DOHH2 (cell line): ENCODE measurements at regions not wholly inside any gene's neighbourhood (a gene's known extent, or its start where the extent isn't known, plus 50 kb on each side); places are given as distances from the start of the nearest gene placed in this dataset.

Source experiments
- H3F3A ChIP-seq: fragments of 200-600 bp; sonication (generic), shearing (Covaris generic); 2 replicates; pipeline ENCODE4 v1.6.0; 2016; ENCODE audit warnings: antibody characterized with exemption, mild to moderate bottlenecking; ENCODE audit not compliant: control insufficient read depth, insufficient read depth
- H3K27ac ChIP-seq: fragments of 200-600 bp; sonication (generic); 2 replicates; pipeline ENCODE4 v1.5.1; 2014; ENCODE audit warnings: low read depth, mild to moderate bottlenecking, low read length, moderate library complexity
- H3K27me3 ChIP-seq: fragments of 200-600 bp; sonication (generic); 2 replicates; pipeline ENCODE4 v1.6.1; 2014; ENCODE audit warnings: mild to moderate bottlenecking, low read length, mixed read lengths; ENCODE audit not compliant: control insufficient read depth
- H3K36me3 ChIP-seq: fragments of 200-600 bp; sonication (generic); 2 replicates; pipeline ENCODE4 v1.6.1; 2014; ENCODE audit warnings: mild to moderate bottlenecking, low read length, moderate library complexity, mixed read lengths; ENCODE audit not compliant: control insufficient read depth
- H3K4me1 ChIP-seq: fragments of 200-600 bp; sonication (generic); 2 replicates; pipeline ENCODE4 v1.6.1; 2014; ENCODE audit warnings: mild to moderate bottlenecking, low read length, mixed read lengths; ENCODE audit not compliant: control insufficient read depth
- H3K4me2 ChIP-seq: fragments of 200-600 bp; sonication (generic); 2 replicates; pipeline ENCODE4 v1.6.0; 2014; ENCODE audit warnings: mild to moderate bottlenecking, low read length, moderate library complexity
- H3K4me3 ChIP-seq: fragments of 200-600 bp; sonication (generic); 2 replicates; pipeline ENCODE4 v1.5.1; 2014; ENCODE audit warnings: mild to moderate bottlenecking, low read length, mixed read lengths
- H3K79me2 ChIP-seq: fragments of 200-600 bp; sonication (generic); 2 replicates; pipeline ENCODE4 v1.6.1; 2014; ENCODE audit warnings: mild to moderate bottlenecking, low read length, mixed read lengths; ENCODE audit not compliant: control insufficient read depth
- H3K9me2 ChIP-seq: fragments of 200-600 bp; sonication (generic); replicated peaks from 2 replicates; pipeline ENCODE4 v1.6.1; 2014; ENCODE audit warnings: mild to moderate bottlenecking, low read length, mixed read lengths; ENCODE audit not compliant: control insufficient read depth
- H3K9me3 ChIP-seq: fragments of 200-600 bp; sonication (generic); 2 replicates; pipeline ENCODE4 v1.6.1; 2014; ENCODE audit warnings: antibody characterized with exemption, low read length, mixed read lengths; ENCODE audit not compliant: control insufficient read depth, insufficient read depth
- H4K20me1 ChIP-seq: fragments of 200-600 bp; sonication (generic); 2 replicates; pipeline ENCODE4 v1.6.0; 2014; ENCODE audit warnings: low read depth, mild to moderate bottlenecking, antibody characterized with exemption, low read length, moderate library complexity; ENCODE audit not compliant: control insufficient read depth, insufficient read depth
- EZH2phosphoT487 ChIP-seq: fragments of 200-600 bp; sonication (generic); IDR thresholded peaks from 2 replicates; pipeline ENCODE4 v1.6.1; 2017; ENCODE audit warnings: borderline replicate concordance, mild to moderate bottlenecking, antibody characterized with exemption, low read length, moderate library complexity, mixed read lengths
- TF ChIP-seq, protein P1 (sequence below): fragments of 200-600 bp; sonication (generic); IDR thresholded peaks from one replicate; pipeline ENCODE4 v1.5.1; 2014; ENCODE audit warnings: antibody characterized with exemption, mild to moderate bottlenecking, low read depth, low read length; ENCODE audit not compliant: poor library complexity, severe bottlenecking

DNA sequence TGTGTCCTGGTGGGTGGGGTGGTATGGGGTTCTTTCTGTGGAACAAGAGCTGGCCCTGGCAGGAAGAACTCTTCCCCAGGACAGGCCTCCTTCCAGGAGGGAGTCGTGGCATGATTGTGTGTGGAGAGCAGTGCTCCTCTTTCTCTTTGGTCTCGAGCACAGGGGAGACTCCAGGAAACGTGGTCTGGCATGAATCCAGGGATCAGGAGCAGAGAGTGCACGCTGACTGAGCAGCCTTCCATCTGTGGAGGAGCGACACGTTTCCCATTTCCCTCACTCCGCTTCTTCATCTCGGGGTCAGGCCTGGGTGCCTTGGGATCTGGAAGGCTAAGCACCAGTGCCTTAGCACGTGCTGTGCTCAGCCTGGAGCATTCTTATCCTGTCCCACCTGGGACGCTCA, 132.0 kb upstream of the HDAC4 start:
- Histone ChIP-seq H3K36me3 (no peaks in the 10 kb centered on the region), H3K27ac (no peak overlapping the region), H4K20me1 (no peaks in the 10 kb centered on the region), H3K4me1 (no peaks in the 10 kb centered on the region), H3K79me2 (no peaks in the 10 kb centered on the region), H3K4me2 (no peak overlapping the region), H3K9me2 (no peaks in the 10 kb centered on the region), H3K9me3 (no peaks in the 10 kb centered on the region), H3F3A (no peaks in the 10 kb centered on the region), H3K4me3 (no peak overlapping the region), H3K27me3 (no peaks in the 10 kb centered on the region)
- TF ChIP-seq, protein P1, sequence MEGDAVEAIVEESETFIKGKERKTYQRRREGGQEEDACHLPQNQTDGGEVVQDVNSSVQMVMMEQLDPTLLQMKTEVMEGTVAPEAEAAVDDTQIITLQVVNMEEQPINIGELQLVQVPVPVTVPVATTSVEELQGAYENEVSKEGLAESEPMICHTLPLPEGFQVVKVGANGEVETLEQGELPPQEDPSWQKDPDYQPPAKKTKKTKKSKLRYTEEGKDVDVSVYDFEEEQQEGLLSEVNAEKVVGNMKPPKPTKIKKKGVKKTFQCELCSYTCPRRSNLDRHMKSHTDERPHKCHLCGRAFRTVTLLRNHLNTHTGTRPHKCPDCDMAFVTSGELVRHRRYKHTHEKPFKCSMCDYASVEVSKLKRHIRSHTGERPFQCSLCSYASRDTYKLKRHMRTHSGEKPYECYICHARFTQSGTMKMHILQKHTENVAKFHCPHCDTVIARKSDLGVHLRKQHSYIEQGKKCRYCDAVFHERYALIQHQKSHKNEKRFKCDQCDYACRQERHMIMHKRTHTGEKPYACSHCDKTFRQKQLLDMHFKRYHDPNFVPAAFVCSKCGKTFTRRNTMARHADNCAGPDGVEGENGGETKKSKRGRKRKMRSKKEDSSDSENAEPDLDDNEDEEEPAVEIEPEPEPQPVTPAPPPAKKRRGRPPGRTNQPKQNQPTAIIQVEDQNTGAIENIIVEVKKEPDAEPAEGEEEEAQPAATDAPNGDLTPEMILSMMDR = no peak
- TF ChIP-seq EZH2phosphoT487 = no peak

GRCh38 chr2:239532250-239532649, 131.4 kb upstream of the HDAC4 start:
- H3K27me3 ChIP-seq = no peaks in the 10 kb centered on the region
- H3K4me3 ChIP-seq = no peak overlapping the region
- no peaks in the 10 kb centered on the region for H3K9me2 ChIP-seq
- H3K4me2 ChIP-seq = no peak overlapping the region
- no peaks in the 10 kb centered on the region for H3K36me3 ChIP-seq
- TF ChIP-seq, protein P1 = no peak
- TF ChIP-seq EZH2phosphoT487 = no peak
- H3K79me2 ChIP-seq = no peaks in the 10 kb centered on the region
- no peak overlapping the region for H3K27ac ChIP-seq
- no peaks in the 10 kb centered on the region for H3K4me1 ChIP-seq
- no peaks in the 10 kb centered on the region for H4K20me1 ChIP-seq
- no peaks in the 10 kb centered on the region for H3F3A ChIP-seq
- no peaks in the 10 kb centered on the region for H3K9me3 ChIP-seq

DNA sequence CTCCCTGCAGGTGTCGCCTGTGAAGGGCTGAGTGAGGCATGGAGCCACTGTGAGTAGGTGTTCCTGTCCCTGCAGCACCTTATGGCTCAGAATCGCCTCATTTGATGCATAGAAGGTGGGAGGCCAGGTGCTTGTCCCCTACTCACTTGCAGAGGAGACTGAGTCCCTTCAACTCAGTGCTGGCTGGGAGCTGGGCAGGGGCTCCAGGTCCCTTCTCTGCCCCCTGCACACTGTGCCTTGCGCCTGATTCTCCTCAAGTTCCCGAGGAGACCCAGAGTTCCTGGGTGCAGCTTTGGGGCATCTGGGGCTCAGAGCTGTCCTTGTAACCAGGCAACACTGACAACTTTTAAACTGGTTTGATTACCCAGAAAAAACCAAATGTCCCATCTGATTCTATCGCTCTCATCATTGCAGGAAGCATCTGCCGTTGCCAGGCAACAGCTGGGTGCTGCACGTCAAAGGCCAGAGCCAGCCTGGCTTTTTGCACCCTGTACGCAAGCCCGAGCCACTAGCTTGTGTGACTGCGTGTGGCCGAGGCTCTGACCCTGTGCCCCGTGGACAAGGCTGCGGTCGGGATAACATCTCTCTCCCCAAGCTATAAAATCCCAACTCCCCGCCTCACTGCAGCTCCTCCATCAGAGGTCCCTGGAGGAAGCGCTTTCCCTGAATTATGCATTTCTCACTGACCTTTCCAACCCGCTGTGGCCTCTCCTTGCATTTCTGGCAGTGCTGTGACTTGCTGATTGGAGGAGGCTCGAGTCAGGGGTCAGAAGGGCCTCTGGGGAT, 130.8 kb upstream of the HDAC4 start:
- Histone ChIP-seq H3K4me1 (no peaks in the 10 kb centered on the region), H3K9me2 (no peaks in the 10 kb centered on the region), H3K36me3 (no peaks in the 10 kb centered on the region), H3K27ac (no peak overlapping the region), H4K20me1 (no peaks in the 10 kb centered on the region), H3K9me3 (no peaks in the 10 kb centered on the region), H3F3A (no peaks in the 10 kb centered on the region), H3K27me3 (no peaks in the 10 kb centered on the region), H3K4me3 (no peak overlapping the region), H3K4me2 (no peak overlapping the region), H3K79me2 (no peaks in the 10 kb centered on the region)
- TF ChIP-seq, protein P1 = no peak
- TF ChIP-seq EZH2phosphoT487 = no peak
